ENCODE measurements at regions not wholly inside any gene's neighbourhood (a gene's known extent, or its start where the extent isn't known, plus 50 kb on each side); places are given as distances from the start of the nearest gene placed in this dataset.

DNA sequence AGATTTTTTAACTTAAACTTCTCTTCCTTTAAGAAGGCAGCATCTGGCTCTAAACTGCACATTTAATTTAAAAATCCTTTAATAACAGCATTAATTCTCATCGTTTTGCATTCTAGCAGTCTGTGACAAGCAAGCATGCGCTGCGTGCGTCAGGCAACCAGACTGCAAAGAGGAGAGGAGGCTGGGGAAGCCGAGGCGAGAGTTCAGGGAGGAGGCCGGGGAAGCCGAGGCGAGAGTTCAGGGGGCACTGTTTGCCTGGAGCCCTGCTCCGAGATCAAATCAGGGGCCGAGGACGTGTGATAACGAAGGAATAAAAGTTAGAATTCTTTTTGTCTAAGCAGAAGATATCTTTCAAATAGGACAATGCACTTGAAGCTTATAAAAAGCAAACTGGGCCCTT lies 435.7 kb downstream of the EFNB2 start:
- TF ChIP-seq, protein P1, sequence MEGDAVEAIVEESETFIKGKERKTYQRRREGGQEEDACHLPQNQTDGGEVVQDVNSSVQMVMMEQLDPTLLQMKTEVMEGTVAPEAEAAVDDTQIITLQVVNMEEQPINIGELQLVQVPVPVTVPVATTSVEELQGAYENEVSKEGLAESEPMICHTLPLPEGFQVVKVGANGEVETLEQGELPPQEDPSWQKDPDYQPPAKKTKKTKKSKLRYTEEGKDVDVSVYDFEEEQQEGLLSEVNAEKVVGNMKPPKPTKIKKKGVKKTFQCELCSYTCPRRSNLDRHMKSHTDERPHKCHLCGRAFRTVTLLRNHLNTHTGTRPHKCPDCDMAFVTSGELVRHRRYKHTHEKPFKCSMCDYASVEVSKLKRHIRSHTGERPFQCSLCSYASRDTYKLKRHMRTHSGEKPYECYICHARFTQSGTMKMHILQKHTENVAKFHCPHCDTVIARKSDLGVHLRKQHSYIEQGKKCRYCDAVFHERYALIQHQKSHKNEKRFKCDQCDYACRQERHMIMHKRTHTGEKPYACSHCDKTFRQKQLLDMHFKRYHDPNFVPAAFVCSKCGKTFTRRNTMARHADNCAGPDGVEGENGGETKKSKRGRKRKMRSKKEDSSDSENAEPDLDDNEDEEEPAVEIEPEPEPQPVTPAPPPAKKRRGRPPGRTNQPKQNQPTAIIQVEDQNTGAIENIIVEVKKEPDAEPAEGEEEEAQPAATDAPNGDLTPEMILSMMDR (IDR thresholded peaks at IDR 0.05): no peak
- TF ChIP-seq POLR2A (IDR thresholded peaks at IDR 0.05): no peak
